HG02840 (cell line): ENCODE measurements at regions not wholly inside any gene's neighbourhood (a gene's known extent, or its start where the extent isn't known, plus 50 kb on each side); places are given as distances from the start of the nearest gene placed in this dataset.

Experiments used
- ATAC-seq: cut with Tn5 transposase; IDR thresholded peaks from one replicate; pipeline ENCODE4 v1.9.1; 2021; ENCODE audit warnings: mild to moderate bottlenecking, moderate library complexity, moderate number of reproducible peaks; ENCODE audit not compliant: unreplicated experiment, low FRiP score

GRCh38 chr5:29935371-29935770, 1258.1 kb upstream of the CDH6 start:
- ATAC-seq = no peak

- ATAC-seq = no peak
These were observed 1263.2 kb upstream of the CDH6 start for GRCh38 chr5:29930316-29930715.

GRCh38 chr5:29924107-29924506, 1269.4 kb upstream of the CDH6 start:
- no peak for ATAC-seq

GRCh38 chr5:29905626-29906353, 1287.7 kb upstream of the CDH6 start:
- ATAC-seq = no peak

- ATAC-seq = no peak
These were observed 1290.6 kb upstream of the CDH6 start for GRCh38 chr5:29902859-29903258.

GRCh38 chr5:29899583-29899982, 1293.9 kb upstream of the CDH6 start:
- ATAC-seq = no peak

- no peak for ATAC-seq
These were observed 1295.6 kb upstream of the CDH6 start for GRCh38 chr5:29897916-29898315.

- no peak for ATAC-seq
These were observed 1296.8 kb upstream of the CDH6 start for GRCh38 chr5:29896646-29897045.

- no peak for ATAC-seq
These were observed 1298.8 kb upstream of the CDH6 start for GRCh38 chr5:29894668-29895067.

GRCh38 chr5:29889051-29889450, 1304.4 kb upstream of the CDH6 start:
- ATAC-seq = no peak

GRCh38 chr5:29885595-29885994, 1307.9 kb upstream of the CDH6 start:
- ATAC-seq = no peak

GRCh38 chr5:29882036-29882435, 1311.5 kb upstream of the CDH6 start:
- no peak for ATAC-seq

GRCh38 chr5:29879401-29879800, 1314.1 kb upstream of the CDH6 start:
- no peak for ATAC-seq

GRCh38 chr5:29878599-29878998, 1314.9 kb upstream of the CDH6 start:
- ATAC-seq = no peak

GRCh38 chr5:29867155-29867554, 1326.3 kb upstream of the CDH6 start:
- ATAC-seq = no peak

GRCh38 chr5:29853711-29854220, 1339.7 kb upstream of the CDH6 start:
- no peak for ATAC-seq

GRCh38 chr5:29852329-29852728, 1341.2 kb upstream of the CDH6 start:
- ATAC-seq = no peak

- no peak for ATAC-seq
These were observed 1348.3 kb upstream of the CDH6 start for GRCh38 chr5:29845206-29845605.

GRCh38 chr5:29833394-29833793, 1360.1 kb upstream of the CDH6 start:
- ATAC-seq = no peak

GRCh38 chr5:29822521-29822920, 1371.0 kb upstream of the CDH6 start:
- no peak for ATAC-seq

GRCh38 chr5:29811914-29812679, 1381.4 kb upstream of the CDH6 start:
- no peak for ATAC-seq

GRCh38 chr5:29805804-29806203, 1387.7 kb upstream of the CDH6 start:
- ATAC-seq = no peak
